Tibial artery (tissue), 4 donors: ENCODE measurements at regions not wholly inside any gene's neighbourhood (a gene's known extent, or its start where the extent isn't known, plus 50 kb on each side); places are given as distances from the start of the nearest gene placed in this dataset.

ENCODE experiments used
- DNase-seq, 2 donors: peaks; one replicate each; pipeline ENCODE4 v3.0.0-alpha.2; 2019
- H3K27ac ChIP-seq, 2 donors: fragments of 200-600 bp; sonication (generic) in 1 of 2; 1 replicate in 1 of 2; 2 replicates in 1 of 2; pipeline ENCODE4 v1.5.1; 2018 to 2019; ENCODE audit warnings: mild to moderate bottlenecking in 1 of 2
- H3K27me3 ChIP-seq, 2 donors: fragments of 200-600 bp; sonication (generic) in 1 of 2; one replicate each; pipeline versions ENCODE4 v1.5.1 to v1.6.0; 2016 to 2019
- H3K36me3 ChIP-seq, 3 donors: fragments of 200-600 bp; sonication (generic) in 2 of 3; one replicate each; pipeline ENCODE4 v1.5.1; 2016 to 2019; ENCODE audit warnings: mild to moderate bottlenecking in 2 of 3
- H3K4me1 ChIP-seq, 4 donors: fragments of 200-600 bp; sonication (generic) in 2 of 4; 1 replicate in 3 of 4; 2 replicates in 1 of 4; pipeline ENCODE4 v1.5.1; 2016 to 2019
- H3K4me3 ChIP-seq, 2 donors: fragments of 200-600 bp; sonication (generic) in 1 of 2; 1 replicate in 1 of 2; 2 replicates in 1 of 2; pipeline ENCODE4 v1.5.1; 2018 to 2019; ENCODE audit warnings: mild to moderate bottlenecking in 2 of 2
- H3K9me3 ChIP-seq, 3 donors: fragments of 200-600 bp; sonication (generic) in 1 of 3; one replicate each; pipeline ENCODE4 v1.5.1; 2016 to 2019
- CTCF ChIP-seq, 2 experiments: fragments of 200-600 bp in 1 of 2; fragments of 450-650 bp in 1 of 2; IDR thresholded peaks; one replicate each; pipeline ENCODE4 v1.5.1; 2017 to 2019; ENCODE audit warnings: antibody characterized with exemption in 2 of 2, mild to moderate bottlenecking in 1 of 2, moderate library complexity in 1 of 2
- intact Hi-C: fragments of 100-400 bp; cut with DNase I; formaldehyde crosslinking; loops from one replicate; pipeline ENCODE4 v1.15.0; 2023; ENCODE audit warnings: low total_unique reads

GRCh38 chr2:237259201-237259600 is 154.8 kb downstream of the COL6A3 start:
- TF ChIP-seq CTCF (IDR thresholded peaks at IDR 0.05): no peak
- Histone ChIP-seq H3K4me1 (peaks cover 0 to 69% (median 24%) of the 10 kb centered on the region in 4 donors), H3K27ac (peak overlapping the region in 1 of 2 donors; percentile 79)

GRCh38 chr2:237260039-237260620 is 153.8 kb downstream of the COL6A3 start:
- Histone ChIP-seq H3K4me3 (no peak overlapping the region), H3K9me3 (no peaks in the 10 kb centered on the region), H3K27ac (no peak overlapping the region), H3K4me1 (peaks cover 0 to 69% (median 24%) of the 10 kb centered on the region in 4 donors), H3K27me3 (no peaks in the 10 kb centered on the region), H3K36me3 (no peaks in the 10 kb centered on the region)
- DNase-seq: no peak
- intact Hi-C loops: no loop called here
- TF ChIP-seq CTCF (IDR thresholded peaks at IDR 0.05): no peak

More at GRCh38 chr2:237259201-237259600, 154.8 kb downstream of the COL6A3 start:
- intact Hi-C loops: no loop called here
- H3K9me3 ChIP-seq: no peaks in the 10 kb centered on the region
- no peak for DNase-seq
- no peaks in the 10 kb centered on the region for H3K27me3 ChIP-seq
- no peaks in the 10 kb centered on the region for H3K36me3 ChIP-seq
- H3K4me3 ChIP-seq: no peak overlapping the region

- Histone ChIP-seq H3K9me3 (no peaks in the 10 kb centered on the region), H3K4me3 (no peak overlapping the region), H3K27ac (no peak overlapping the region), H3K4me1 (peaks cover 0 to 69% (median 24%) of the 10 kb centered on the region in 4 donors), H3K27me3 (no peaks in the 10 kb centered on the region), H3K36me3 (no peaks in the 10 kb centered on the region)
- no peak for DNase-seq
- TF ChIP-seq CTCF (IDR thresholded peaks at IDR 0.05): no peak
- intact Hi-C loops: no loop called here
Observed at GRCh38 chr2:237260686-237261085, 153.3 kb downstream of the COL6A3 start.

- H3K4me3 ChIP-seq: no peak overlapping the region
Observed at GRCh38 chr2:237261327-237261726, 152.6 kb downstream of the COL6A3 start.

GRCh38 chr2:237262838-237263771 is 150.9 kb downstream of the COL6A3 start:
- TF ChIP-seq CTCF (IDR thresholded peaks at IDR 0.05): no peak
- Histone ChIP-seq H3K27me3 (no peaks in the 10 kb centered on the region), H3K36me3 (no peaks in the 10 kb centered on the region), H3K27ac (peak overlapping the region; percentile 36 to 42), H3K9me3 (no peaks in the 10 kb centered on the region), H3K4me3 (no peak overlapping the region), H3K4me1 (peaks cover 0 to 51% (median 16%) of the 10 kb centered on the region in 4 donors)
- DNase-seq: no peak
- intact Hi-C loops: no loop called here

More at GRCh38 chr2:237261327-237261726, 152.6 kb downstream of the COL6A3 start:
- Histone ChIP-seq H3K36me3 (no peaks in the 10 kb centered on the region), H3K4me1 (peaks cover 0 to 63% (median 22%) of the 10 kb centered on the region in 4 donors), H3K27ac (no peak overlapping the region), H3K27me3 (no peaks in the 10 kb centered on the region), H3K9me3 (no peaks in the 10 kb centered on the region)
- no peak for TF ChIP-seq CTCF (IDR thresholded peaks at IDR 0.05)
- DNase-seq: no peak
- intact Hi-C loops: no loop called here
